Vagina (tissue), 2 donors: ENCODE measurements at regions not wholly inside any gene's neighbourhood (a gene's known extent, or its start where the extent isn't known, plus 50 kb on each side); places are given as distances from the start of the nearest gene placed in this dataset.

ENCODE experiments used
- POLR2A ChIP-seq, 2 donors: fragments of 450-650 bp; IDR thresholded peaks; one replicate each; pipeline ENCODE4 v1.6.1; 2017; ENCODE audit warnings: antibody characterized with exemption in 2 of 2, mild to moderate bottlenecking in 2 of 2, moderate library complexity in 2 of 2
- TF ChIP-seq, protein P1 (sequence below), 3 experiments: fragments of 450-650 bp in 2 of 3; fragments of 200-600 bp in 1 of 3; sonication (generic) in 1 of 3; IDR thresholded peaks; one replicate each; pipeline ENCODE4 v1.5.1; 2017 to 2019; ENCODE audit warnings: antibody characterized with exemption in 3 of 3, mild to moderate bottlenecking in 2 of 3, moderate library complexity in 2 of 3

GRCh38 chr6:95274686-95275235 lies 302.6 kb upstream of the MANEA start:
- TF ChIP-seq, protein P1, sequence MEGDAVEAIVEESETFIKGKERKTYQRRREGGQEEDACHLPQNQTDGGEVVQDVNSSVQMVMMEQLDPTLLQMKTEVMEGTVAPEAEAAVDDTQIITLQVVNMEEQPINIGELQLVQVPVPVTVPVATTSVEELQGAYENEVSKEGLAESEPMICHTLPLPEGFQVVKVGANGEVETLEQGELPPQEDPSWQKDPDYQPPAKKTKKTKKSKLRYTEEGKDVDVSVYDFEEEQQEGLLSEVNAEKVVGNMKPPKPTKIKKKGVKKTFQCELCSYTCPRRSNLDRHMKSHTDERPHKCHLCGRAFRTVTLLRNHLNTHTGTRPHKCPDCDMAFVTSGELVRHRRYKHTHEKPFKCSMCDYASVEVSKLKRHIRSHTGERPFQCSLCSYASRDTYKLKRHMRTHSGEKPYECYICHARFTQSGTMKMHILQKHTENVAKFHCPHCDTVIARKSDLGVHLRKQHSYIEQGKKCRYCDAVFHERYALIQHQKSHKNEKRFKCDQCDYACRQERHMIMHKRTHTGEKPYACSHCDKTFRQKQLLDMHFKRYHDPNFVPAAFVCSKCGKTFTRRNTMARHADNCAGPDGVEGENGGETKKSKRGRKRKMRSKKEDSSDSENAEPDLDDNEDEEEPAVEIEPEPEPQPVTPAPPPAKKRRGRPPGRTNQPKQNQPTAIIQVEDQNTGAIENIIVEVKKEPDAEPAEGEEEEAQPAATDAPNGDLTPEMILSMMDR (IDR thresholded peaks at IDR 0.05), result no peak
- no peak for TF ChIP-seq POLR2A (IDR thresholded peaks at IDR 0.05)
